HuH-7 (cell line): ENCODE measurements at regions not wholly inside any gene's neighbourhood (a gene's known extent, or its start where the extent isn't known, plus 50 kb on each side); places are given as distances from the start of the nearest gene placed in this dataset.

ENCODE experiments used
- DNase-seq: peaks from one replicate; pipeline ENCODE4 v3.0.0; 2011; ENCODE audit warnings: low spot score

GRCh38 chr5:175805256-175806011, 65.9 kb upstream of the CPLX2 start:
- no peak for DNase-seq

- DNase-seq, result no peak
These were observed 62.7 kb upstream of the CPLX2 start for GRCh38 chr5:175808711-175809110.

- DNase-seq, result no peak
These were observed 61.8 kb upstream of the CPLX2 start for GRCh38 chr5:175809531-175810121.

- no peak for DNase-seq
These were observed 60.9 kb upstream of the CPLX2 start for GRCh38 chr5:175810457-175810856.

- DNase-seq, result no peak
These were observed 59.8 kb upstream of the CPLX2 start for GRCh38 chr5:175811589-175811988.

GRCh38 chr5:175813943-175814630, 57.3 kb upstream of the CPLX2 start:
- no peak for DNase-seq

GRCh38 chr5:175814691-175815090, 56.7 kb upstream of the CPLX2 start:
- DNase-seq, result no peak

- DNase-seq, result no peak
These were observed 56.1 kb upstream of the CPLX2 start for GRCh38 chr5:175815126-175815913.

GRCh38 chr5:175816348-175816747, 55.0 kb upstream of the CPLX2 start:
- DNase-seq, result no peak

GRCh38 chr5:175819090-175819425, 52.3 kb upstream of the CPLX2 start:
- no peak for DNase-seq

- no peak for DNase-seq
These were observed 51.1 kb upstream of the CPLX2 start for GRCh38 chr5:175820230-175820629.
